Activated T-helper 17 cell treated with anti-CD3 and anti-CD28 coated beads, Interleukin-2, amount 50 U/mL, for 72 hours (primary cell): ENCODE measurements at regions not wholly inside any gene's neighbourhood (a gene's known extent, or its start where the extent isn't known, plus 50 kb on each side); places are given as distances from the start of the nearest gene placed in this dataset.
"Not testable (repeated sequence)": the region's sequence is repeated elsewhere in the genome, so short reads cannot be mapped to it uniquely, and the experiment has no call there.

ENCODE experiments used
- ATAC-seq: fragments of 150-1000 bp; cut with Tn5 transposase; replicated peaks from 2 replicates; pipeline ENCODE4 v1.10.0; 2021; ENCODE audit warnings: mild to moderate bottlenecking, moderate library complexity
- H3K27ac Mint-ChIP-seq: one replicate; pipeline ENCODE4 v1.8.0; 2022; ENCODE audit warnings: mixed read lengths
- H3K27me3 Mint-ChIP-seq: one replicate; pipeline ENCODE4 v1.8.0; 2022; ENCODE audit warnings: mixed read lengths
- H3K36me3 Mint-ChIP-seq: one replicate; pipeline ENCODE4 v1.8.0; 2022; ENCODE audit warnings: low read depth, mild to moderate bottlenecking, mixed read lengths
- H3K4me1 Mint-ChIP-seq: one replicate; pipeline ENCODE4 v1.8.0; 2022; ENCODE audit warnings: mixed read lengths
- H3K4me3 Mint-ChIP-seq: one replicate; pipeline ENCODE4 v1.8.0; 2022; ENCODE audit warnings: mild to moderate bottlenecking, mixed read lengths
- H3K9me3 Mint-ChIP-seq: one replicate; pipeline ENCODE4 v1.8.0; 2022; ENCODE audit warnings: mixed read lengths

- no peaks in the 10 kb centered on the region for H3K36me3 Mint-ChIP-seq
- H3K27me3 Mint-ChIP-seq = peaks cover 6% of the 10 kb centered on the region
- H3K4me3 Mint-ChIP-seq = no peak overlapping the region
- no peaks in the 10 kb centered on the region for H3K4me1 Mint-ChIP-seq
- H3K9me3 Mint-ChIP-seq = peaks cover 21% of the 10 kb centered on the region
- no peak overlapping the region for H3K27ac Mint-ChIP-seq
- no peak for ATAC-seq
Measured at GRCh38 chr4:151488968-151489367, 80.0 kb downstream of the FHIP1A start.

- Mint-ChIP-seq H3K4me3 (no peak overlapping the region), H3K27me3 (no peaks in the 10 kb centered on the region), H3K27ac (no peak overlapping the region), H3K4me1 (no peaks in the 10 kb centered on the region), H3K9me3 (peaks cover 21% of the 10 kb centered on the region), H3K36me3 (no peaks in the 10 kb centered on the region)
- ATAC-seq = no peak
Measured at GRCh38 chr4:151489462-151490203, 80.7 kb downstream of the FHIP1A start.

GRCh38 chr4:151495612-151496011 is 86.6 kb downstream of the FHIP1A start:
- not testable (repeated sequence) for H3K4me1 Mint-ChIP-seq, H3K27me3 Mint-ChIP-seq, H3K27ac Mint-ChIP-seq, H3K36me3 Mint-ChIP-seq, H3K4me3 Mint-ChIP-seq, ATAC-seq
- peaks cover 29% of the 10 kb centered on the region for H3K9me3 Mint-ChIP-seq

- H3K36me3 Mint-ChIP-seq, ATAC-seq, H3K4me1 Mint-ChIP-seq, H3K27me3 Mint-ChIP-seq, H3K4me3 Mint-ChIP-seq, H3K9me3 Mint-ChIP-seq, H3K27ac Mint-ChIP-seq: not testable (repeated sequence)
Measured at GRCh38 chr4:151511548-151511947, 102.6 kb downstream of the FHIP1A start.

- no peak for ATAC-seq
- Mint-ChIP-seq H3K4me1 (no peaks in the 10 kb centered on the region), H3K36me3 (no peaks in the 10 kb centered on the region), H3K9me3 (no peaks in the 10 kb centered on the region), H3K27ac (no peak overlapping the region), H3K27me3 (no peaks in the 10 kb centered on the region), H3K4me3 (no peak overlapping the region)
Measured at GRCh38 chr4:151517896-151518295, 108.9 kb downstream of the FHIP1A start.

GRCh38 chr4:151518359-151518758 is 109.4 kb downstream of the FHIP1A start:
- H3K4me3 Mint-ChIP-seq = no peak overlapping the region
- no peak overlapping the region for H3K27ac Mint-ChIP-seq
- H3K4me1 Mint-ChIP-seq = no peaks in the 10 kb centered on the region
- H3K27me3 Mint-ChIP-seq = no peaks in the 10 kb centered on the region
- no peak for ATAC-seq
- H3K36me3 Mint-ChIP-seq = no peaks in the 10 kb centered on the region
- H3K9me3 Mint-ChIP-seq = no peaks in the 10 kb centered on the region

- H3K9me3 Mint-ChIP-seq = no peaks in the 10 kb centered on the region
- H3K27ac Mint-ChIP-seq = no peak overlapping the region
- ATAC-seq = no peak
- no peaks in the 10 kb centered on the region for H3K4me1 Mint-ChIP-seq
- H3K27me3 Mint-ChIP-seq = no peaks in the 10 kb centered on the region
- no peak overlapping the region for H3K4me3 Mint-ChIP-seq
- H3K36me3 Mint-ChIP-seq = no peaks in the 10 kb centered on the region
Measured at GRCh38 chr4:151519728-151520415, 110.9 kb downstream of the FHIP1A start.

- Mint-ChIP-seq H3K9me3 (no peaks in the 10 kb centered on the region), H3K36me3 (no peaks in the 10 kb centered on the region), H3K27me3 (no peaks in the 10 kb centered on the region), H3K4me1 (no peaks in the 10 kb centered on the region), H3K27ac (no peak overlapping the region), H3K4me3 (no peak overlapping the region)
- no peak for ATAC-seq
Measured at GRCh38 chr4:151522866-151523519, 114.0 kb downstream of the FHIP1A start.

GRCh38 chr4:151524610-151525009 is 115.6 kb downstream of the FHIP1A start:
- H3K9me3 Mint-ChIP-seq = no peaks in the 10 kb centered on the region
- no peak overlapping the region for H3K4me3 Mint-ChIP-seq
- H3K27me3 Mint-ChIP-seq = no peaks in the 10 kb centered on the region
- no peaks in the 10 kb centered on the region for H3K36me3 Mint-ChIP-seq
- no peaks in the 10 kb centered on the region for H3K4me1 Mint-ChIP-seq
- ATAC-seq = no peak
- H3K27ac Mint-ChIP-seq = no peak overlapping the region

- not testable (repeated sequence) for H3K4me3 Mint-ChIP-seq, H3K4me1 Mint-ChIP-seq, ATAC-seq, H3K36me3 Mint-ChIP-seq, H3K9me3 Mint-ChIP-seq, H3K27me3 Mint-ChIP-seq, H3K27ac Mint-ChIP-seq
Measured at GRCh38 chr4:151526489-151526888, 117.5 kb downstream of the FHIP1A start.

- Mint-ChIP-seq H3K4me3 (no peak overlapping the region), H3K36me3 (no peaks in the 10 kb centered on the region), H3K9me3 (no peaks in the 10 kb centered on the region), H3K27ac (no peak overlapping the region), H3K27me3 (no peaks in the 10 kb centered on the region), H3K4me1 (no peaks in the 10 kb centered on the region)
- no peak for ATAC-seq
Measured at GRCh38 chr4:151527699-151528098, 118.7 kb downstream of the FHIP1A start.

- Mint-ChIP-seq H3K9me3 (no peaks in the 10 kb centered on the region), H3K27me3 (no peaks in the 10 kb centered on the region), H3K36me3 (no peaks in the 10 kb centered on the region), H3K4me1 (no peaks in the 10 kb centered on the region), H3K27ac (no peak overlapping the region), H3K4me3 (no peak overlapping the region)
- no peak for ATAC-seq
Measured at GRCh38 chr4:151529187-151529586, 120.2 kb downstream of the FHIP1A start.

- no peaks in the 10 kb centered on the region for H3K27me3 Mint-ChIP-seq
- ATAC-seq = no peak
- H3K36me3 Mint-ChIP-seq = no peaks in the 10 kb centered on the region
- H3K4me1 Mint-ChIP-seq = no peaks in the 10 kb centered on the region
- H3K9me3 Mint-ChIP-seq = no peaks in the 10 kb centered on the region
- no peak overlapping the region for H3K27ac Mint-ChIP-seq
- H3K4me3 Mint-ChIP-seq = no peak overlapping the region
Measured at GRCh38 chr4:151530230-151530629, 121.3 kb downstream of the FHIP1A start.

GRCh38 chr4:151530783-151531182 is 121.8 kb downstream of the FHIP1A start:
- Mint-ChIP-seq H3K27ac (no peak overlapping the region), H3K36me3 (no peaks in the 10 kb centered on the region), H3K9me3 (no peaks in the 10 kb centered on the region), H3K4me1 (no peaks in the 10 kb centered on the region), H3K27me3 (no peaks in the 10 kb centered on the region), H3K4me3 (no peak overlapping the region)
- ATAC-seq = no peak
